Caco-2 (cell line): ENCODE measurements at regions not wholly inside any gene's neighbourhood (a gene's known extent, or its start where the extent isn't known, plus 50 kb on each side); places are given as distances from the start of the nearest gene placed in this dataset.
"Not testable (repeated sequence)": the region's sequence is repeated elsewhere in the genome, so short reads cannot be mapped to it uniquely, and the experiment has no call there.

Experiments
- BruUV-seq: library from RNA; stranded (reverse); fragments of 400-500 nt; replicated peaks from 2 replicates; lab custom pipeline; 2021; lab: Mats Ljungman, UMichigan
- CTCF ChIA-PET: fragments of 300-600 bp; sonication (Branson Sonifier 250); formaldehyde crosslinking; loops from one replicate; lab custom pipeline; 2022; ENCODE audit warnings: antibody characterized with exemption; lab: Charles Lee
- POLR2A ChIA-PET: fragments of 300-600 bp; sonication (Branson Sonifier 250); formaldehyde crosslinking; loops from one replicate; lab custom pipeline; 2022; ENCODE audit warnings: antibody characterized with exemption; lab: Charles Lee
- DNase-seq, 2 experiments: peaks; one replicate each; pipeline versions ENCODE4 v3.0.0 to v3.0.0-alpha.2; 2020 to 2022
- H3K27me3 ChIP-seq: replicated peaks from 2 replicates; pipeline ENCODE4 v1.6.0; 2011; ENCODE audit warnings: low read length; ENCODE audit not compliant: control insufficient read depth, insufficient read depth
- H3K36me3 ChIP-seq: 2 replicates; pipeline ENCODE4 v1.5.1; 2011; ENCODE audit warnings: low read length; ENCODE audit not compliant: control insufficient read depth, insufficient read depth
- H3K4me1 ChIP-seq: fragments of 250-450 bp; sonication (Bioruptor Pico); 2 replicates; pipeline ENCODE4 v1.5.1; 2020; ENCODE audit warnings: mild to moderate bottlenecking
- H3K4me3 ChIP-seq: 2 replicates; pipeline ENCODE4 v1.5.1; 2011; ENCODE audit warnings: low read depth, mild to moderate bottlenecking, control low read depth, low read length
- H3K9me3 ChIP-seq: fragments of 250-450 bp; sonication (Bioruptor Pico); 2 replicates; pipeline ENCODE4 v1.5.1; 2020; ENCODE audit warnings: mild to moderate bottlenecking, moderate library complexity
- H3K27ac Mint-ChIP-seq: one replicate; pipeline ENCODE4 v1.8.0; 2022; ENCODE audit warnings: mixed read lengths; ENCODE audit not compliant: unreplicated experiment
- H3K27me3 Mint-ChIP-seq: one replicate; pipeline ENCODE4 v1.8.0; 2022; ENCODE audit warnings: mixed read lengths; ENCODE audit not compliant: insufficient read depth, unreplicated experiment
- H3K36me3 Mint-ChIP-seq: one replicate; pipeline ENCODE4 v1.8.0; 2022; ENCODE audit warnings: mild to moderate bottlenecking, mixed read lengths; ENCODE audit not compliant: insufficient read depth, unreplicated experiment
- H3K4me1 Mint-ChIP-seq: one replicate; pipeline ENCODE4 v1.8.0; 2022; ENCODE audit warnings: low read depth, mixed read lengths; ENCODE audit not compliant: unreplicated experiment
- H3K4me3 Mint-ChIP-seq: one replicate; pipeline ENCODE4 v1.8.0; 2022; ENCODE audit warnings: mild to moderate bottlenecking, moderate library complexity, mixed read lengths; ENCODE audit not compliant: unreplicated experiment
- H3K9me3 Mint-ChIP-seq: one replicate; pipeline ENCODE4 v1.8.0; 2022; ENCODE audit warnings: mixed read lengths; ENCODE audit not compliant: unreplicated experiment
- intact Hi-C: fragments of 100-400 bp; cut with micrococcal nuclease; formaldehyde crosslinking; loops from one replicate; pipeline ENCODE4 v1.10.0; 2022; ENCODE audit not compliant: unreplicated experiment
- TF ChIP-seq, protein P1 (sequence below), 2 experiments: fragments of 200-600 bp in 1 of 2; IDR thresholded peaks; 1 replicate in 1 of 2; 2 replicates in 1 of 2; pipeline versions ENCODE4 v1.5.1 to v1.8.0; 2011 to 2022; ENCODE audit warnings: antibody characterized with exemption in 1 of 2, control low read depth in 1 of 2, inconsistent platforms in 1 of 2, low read depth in 1 of 2, low read length in 1 of 2, mild to moderate bottlenecking in 1 of 2, moderate library complexity in 1 of 2; ENCODE audit not compliant: insufficient read depth in 1 of 2, severe bottlenecking in 1 of 2, unreplicated experiment in 1 of 2

GRCh38 chr2:82752396-82752795 is 1706.7 kb downstream of the SUCLG1 start:
- BruUV-seq: no TSS peak
- Mint-ChIP-seq H3K36me3 (no peaks in the 10 kb centered on the region), H3K27me3 (no peaks in the 10 kb centered on the region), H3K4me1 (no peaks in the 10 kb centered on the region), H3K9me3 (peaks cover 25% of the 10 kb centered on the region), H3K4me3 (no peak overlapping the region), H3K27ac (no peak overlapping the region)
- intact Hi-C loops: no loop called here
- TF ChIP-seq, protein P1, sequence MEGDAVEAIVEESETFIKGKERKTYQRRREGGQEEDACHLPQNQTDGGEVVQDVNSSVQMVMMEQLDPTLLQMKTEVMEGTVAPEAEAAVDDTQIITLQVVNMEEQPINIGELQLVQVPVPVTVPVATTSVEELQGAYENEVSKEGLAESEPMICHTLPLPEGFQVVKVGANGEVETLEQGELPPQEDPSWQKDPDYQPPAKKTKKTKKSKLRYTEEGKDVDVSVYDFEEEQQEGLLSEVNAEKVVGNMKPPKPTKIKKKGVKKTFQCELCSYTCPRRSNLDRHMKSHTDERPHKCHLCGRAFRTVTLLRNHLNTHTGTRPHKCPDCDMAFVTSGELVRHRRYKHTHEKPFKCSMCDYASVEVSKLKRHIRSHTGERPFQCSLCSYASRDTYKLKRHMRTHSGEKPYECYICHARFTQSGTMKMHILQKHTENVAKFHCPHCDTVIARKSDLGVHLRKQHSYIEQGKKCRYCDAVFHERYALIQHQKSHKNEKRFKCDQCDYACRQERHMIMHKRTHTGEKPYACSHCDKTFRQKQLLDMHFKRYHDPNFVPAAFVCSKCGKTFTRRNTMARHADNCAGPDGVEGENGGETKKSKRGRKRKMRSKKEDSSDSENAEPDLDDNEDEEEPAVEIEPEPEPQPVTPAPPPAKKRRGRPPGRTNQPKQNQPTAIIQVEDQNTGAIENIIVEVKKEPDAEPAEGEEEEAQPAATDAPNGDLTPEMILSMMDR (IDR thresholded peaks at IDR 0.05; ENCODE audit: insufficient read depth in 1 of 2, low read depth in 1 of 2, low read length in 1 of 2, severe bottlenecking in 1 of 2, unreplicated experiment in 1 of 2): no peak
- H3K27me3 ChIP-seq: no peaks in the 10 kb centered on the region
- ChIA-PET CTCF (no interaction called here), POLR2A (no interaction called here)
- no peak overlapping the region for H3K4me3 ChIP-seq
- DNase-seq: no peak
- no peaks in the 10 kb centered on the region for H3K4me1 ChIP-seq
- no peaks in the 10 kb centered on the region for H3K36me3 ChIP-seq
- H3K9me3 ChIP-seq: peaks cover 3% of the 10 kb centered on the region; the same call in 1 of the 2 replicates

- no peak overlapping the region for H3K4me3 ChIP-seq
- CTCF ChIA-PET: no interaction called here
- Mint-ChIP-seq H3K36me3 (no peaks in the 10 kb centered on the region), H3K4me3 (no peak overlapping the region), H3K27ac (no peak overlapping the region), H3K27me3 (no peaks in the 10 kb centered on the region), H3K4me1 (no peaks in the 10 kb centered on the region), H3K9me3 (peaks cover 25% of the 10 kb centered on the region)
- POLR2A ChIA-PET: no interaction called here
- intact Hi-C loops: no loop called here
- no peaks in the 10 kb centered on the region for H3K36me3 ChIP-seq
- H3K9me3 ChIP-seq: peaks cover 3% of the 10 kb centered on the region; the same call in 1 of the 2 replicates
- H3K4me1 ChIP-seq: no peaks in the 10 kb centered on the region
- H3K27me3 ChIP-seq: no peaks in the 10 kb centered on the region
- TF ChIP-seq, protein P1 (IDR thresholded peaks at IDR 0.05; ENCODE audit: insufficient read depth in 1 of 2, low read depth in 1 of 2, low read length in 1 of 2, severe bottlenecking in 1 of 2, unreplicated experiment in 1 of 2): no peak
- DNase-seq: no peak
- no TSS peak for BruUV-seq
Observed at GRCh38 chr2:82748653-82749052, 1710.4 kb downstream of the SUCLG1 start.

GRCh38 chr2:82740527-82740926 is 1718.6 kb downstream of the SUCLG1 start:
- Mint-ChIP-seq H3K36me3 (no peaks in the 10 kb centered on the region), H3K4me1 (no peaks in the 10 kb centered on the region), H3K4me3 (no peak overlapping the region), H3K27ac (no peak overlapping the region), H3K9me3 (no peaks in the 10 kb centered on the region), H3K27me3 (no peaks in the 10 kb centered on the region)
- TF ChIP-seq, protein P1 (IDR thresholded peaks at IDR 0.05; ENCODE audit: insufficient read depth in 1 of 2, low read depth in 1 of 2, low read length in 1 of 2, severe bottlenecking in 1 of 2, unreplicated experiment in 1 of 2): no peak
- no TSS peak for BruUV-seq
- Histone ChIP-seq H3K36me3 (no peaks in the 10 kb centered on the region), H3K4me3 (no peak overlapping the region), H3K4me1 (no peaks in the 10 kb centered on the region), H3K27me3 (no peaks in the 10 kb centered on the region), H3K9me3 (no peaks in the 10 kb centered on the region)
- ChIA-PET POLR2A (no interaction called here), CTCF (no interaction called here)
- DNase-seq: no peak
- intact Hi-C loops: no loop called here

DNA sequence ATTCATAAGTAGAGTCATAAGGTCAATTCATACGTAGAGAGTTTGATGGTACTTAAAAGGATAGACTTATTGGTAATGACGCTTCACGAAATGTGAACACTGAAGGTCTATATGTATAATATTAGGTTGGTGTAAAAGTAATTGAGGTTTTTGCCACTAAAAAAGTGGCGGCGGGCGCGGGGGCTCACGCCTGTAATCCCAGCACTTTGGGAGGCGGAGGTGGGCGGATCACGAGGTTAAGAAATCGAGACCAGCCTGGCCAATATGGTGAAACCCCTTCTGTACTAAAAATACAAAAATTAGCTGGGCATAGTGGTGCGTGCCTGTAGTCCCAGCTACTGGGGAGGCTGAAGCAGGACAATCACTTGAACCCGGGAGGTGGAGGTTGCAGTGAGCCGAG is 1721.1 kb downstream of the SUCLG1 start:
- BruUV-seq, H3K27me3 Mint-ChIP-seq, H3K9me3 ChIP-seq, H3K9me3 Mint-ChIP-seq, H3K36me3 Mint-ChIP-seq, H3K4me1 Mint-ChIP-seq, DNase-seq, CTCF ChIA-PET, intact Hi-C loops, H3K27me3 ChIP-seq, POLR2A ChIA-PET, H3K4me1 ChIP-seq, H3K4me3 Mint-ChIP-seq, H3K27ac Mint-ChIP-seq, H3K36me3 ChIP-seq, H3K4me3 ChIP-seq: not testable (repeated sequence)
